Osteoblast (primary cell): ENCODE measurements at regions not wholly inside any gene's neighbourhood (a gene's known extent, or its start where the extent isn't known, plus 50 kb on each side); places are given as distances from the start of the nearest gene placed in this dataset.

Experiments
- DNase-seq: peaks from one replicate; pipeline ENCODE4 v3.0.0; 2011; ENCODE audit warnings: low spot score, mixed read lengths; ENCODE audit not compliant: insufficient read length; ENCODE audit errors: missing footprints
- H2AFZ ChIP-seq: 2 replicates; pipeline ENCODE4 v1.6.0; 2011; ENCODE audit warnings: mild to moderate bottlenecking, low read length
- H3K27ac ChIP-seq: 2 replicates; pipeline ENCODE4 v1.5.1; 2011; ENCODE audit warnings: mild to moderate bottlenecking, low read depth, low read length, moderate library complexity
- H3K27me3 ChIP-seq: 2 replicates; pipeline ENCODE4 v1.6.0; 2012; ENCODE audit warnings: mild to moderate bottlenecking, control low read depth, inconsistent platforms, low read length, moderate library complexity; ENCODE audit not compliant: insufficient read depth
- H3K36me3 ChIP-seq: 2 replicates; pipeline ENCODE4 v1.5.1; 2011; ENCODE audit warnings: mild to moderate bottlenecking, low read length, control low read depth, moderate library complexity; ENCODE audit not compliant: insufficient read depth
- H3K4me1 ChIP-seq: 2 replicates; pipeline ENCODE4 v1.5.1; 2011; ENCODE audit warnings: mild to moderate bottlenecking, low read length, control low read depth, moderate library complexity; ENCODE audit not compliant: insufficient read depth
- H3K4me2 ChIP-seq: 2 replicates; pipeline ENCODE4 v1.6.0; 2011; ENCODE audit warnings: mild to moderate bottlenecking, low read length; ENCODE audit not compliant: insufficient read depth
- H3K4me3 ChIP-seq: fragments of 200-600 bp; sonication (generic); 3 replicates; pipeline ENCODE4 v1.5.1; 2012; ENCODE audit warnings: mild to moderate bottlenecking, low read length, inconsistent platforms; ENCODE audit not compliant: insufficient read depth
- H3K79me2 ChIP-seq: 2 replicates; pipeline ENCODE4 v1.6.0; 2012; ENCODE audit warnings: mild to moderate bottlenecking, low read length, control low read depth, inconsistent platforms; ENCODE audit not compliant: insufficient read depth
- H3K9me3 ChIP-seq: 2 replicates; pipeline ENCODE4 v1.5.1; 2011; ENCODE audit warnings: low read depth, low read length, control low read depth
- H4K20me1 ChIP-seq: 2 replicates; pipeline ENCODE4 v1.6.0; 2012; ENCODE audit warnings: mild to moderate bottlenecking, low read length, control low read depth; ENCODE audit not compliant: insufficient read depth
- TF ChIP-seq, protein P1 (sequence below): IDR thresholded peaks from 2 replicates; pipeline ENCODE4 v1.5.1; 2011; ENCODE audit warnings: mild to moderate bottlenecking, low read depth, low read length, moderate library complexity; ENCODE audit errors: extremely low read depth

DNA sequence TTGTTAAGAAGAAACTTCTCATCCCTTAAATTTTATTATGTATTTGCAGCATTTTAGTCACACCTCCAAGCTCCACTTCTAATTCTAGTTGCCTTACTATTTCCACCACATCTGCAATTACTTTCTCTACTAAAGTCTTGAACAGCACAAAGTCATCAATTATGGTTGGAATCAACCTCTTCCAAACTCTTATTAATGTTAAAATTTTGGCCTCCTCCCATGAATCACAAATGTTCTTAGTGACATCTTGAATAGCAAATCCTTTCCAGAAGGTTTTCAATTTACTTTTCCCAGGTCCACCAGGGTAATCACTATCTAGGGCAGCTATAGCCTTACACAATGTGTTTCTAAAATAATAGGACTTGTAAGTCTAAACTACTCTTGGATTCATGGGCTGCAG, 126.3 kb upstream of the POM121L12 start:
- H3K9me3 ChIP-seq: peaks cover 5% of the 10 kb centered on the region
- H3K27ac ChIP-seq: no peak overlapping the region
- no peak overlapping the region for H3K4me2 ChIP-seq
- no peak overlapping the region for H2AFZ ChIP-seq
- no peaks in the 10 kb centered on the region for H4K20me1 ChIP-seq
- no peak overlapping the region for H3K4me3 ChIP-seq
- TF ChIP-seq, protein P1, sequence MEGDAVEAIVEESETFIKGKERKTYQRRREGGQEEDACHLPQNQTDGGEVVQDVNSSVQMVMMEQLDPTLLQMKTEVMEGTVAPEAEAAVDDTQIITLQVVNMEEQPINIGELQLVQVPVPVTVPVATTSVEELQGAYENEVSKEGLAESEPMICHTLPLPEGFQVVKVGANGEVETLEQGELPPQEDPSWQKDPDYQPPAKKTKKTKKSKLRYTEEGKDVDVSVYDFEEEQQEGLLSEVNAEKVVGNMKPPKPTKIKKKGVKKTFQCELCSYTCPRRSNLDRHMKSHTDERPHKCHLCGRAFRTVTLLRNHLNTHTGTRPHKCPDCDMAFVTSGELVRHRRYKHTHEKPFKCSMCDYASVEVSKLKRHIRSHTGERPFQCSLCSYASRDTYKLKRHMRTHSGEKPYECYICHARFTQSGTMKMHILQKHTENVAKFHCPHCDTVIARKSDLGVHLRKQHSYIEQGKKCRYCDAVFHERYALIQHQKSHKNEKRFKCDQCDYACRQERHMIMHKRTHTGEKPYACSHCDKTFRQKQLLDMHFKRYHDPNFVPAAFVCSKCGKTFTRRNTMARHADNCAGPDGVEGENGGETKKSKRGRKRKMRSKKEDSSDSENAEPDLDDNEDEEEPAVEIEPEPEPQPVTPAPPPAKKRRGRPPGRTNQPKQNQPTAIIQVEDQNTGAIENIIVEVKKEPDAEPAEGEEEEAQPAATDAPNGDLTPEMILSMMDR: no peak
- H3K36me3 ChIP-seq: no peaks in the 10 kb centered on the region
- H3K4me1 ChIP-seq: no peaks in the 10 kb centered on the region
- DNase-seq: no peak
- H3K79me2 ChIP-seq: no peaks in the 10 kb centered on the region
- no peaks in the 10 kb centered on the region for H3K27me3 ChIP-seq

DNA sequence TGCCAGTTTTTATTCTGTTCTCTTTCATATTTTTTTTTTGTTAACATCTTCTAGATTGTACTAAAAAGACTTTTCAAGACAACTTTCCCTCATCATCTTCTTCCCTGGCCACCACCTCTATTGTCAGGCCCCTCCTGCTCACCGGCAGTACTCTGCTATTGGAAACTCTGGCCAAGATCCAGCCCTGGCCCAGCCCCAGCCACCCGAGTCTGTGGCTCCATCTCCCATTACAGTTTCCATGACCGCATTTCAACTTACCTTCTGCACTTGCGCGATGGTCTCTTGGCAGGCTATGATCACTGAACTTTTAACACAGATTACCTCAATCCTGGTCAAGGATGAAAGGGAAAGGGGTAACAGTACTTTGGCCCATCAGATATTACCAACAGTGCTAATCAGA, 137.7 kb upstream of the POM121L12 start:
- peak; percentile 13 for DNase-seq
- H3K4me3 ChIP-seq: no peak overlapping the region
- TF ChIP-seq, protein P1: no peak

DNA sequence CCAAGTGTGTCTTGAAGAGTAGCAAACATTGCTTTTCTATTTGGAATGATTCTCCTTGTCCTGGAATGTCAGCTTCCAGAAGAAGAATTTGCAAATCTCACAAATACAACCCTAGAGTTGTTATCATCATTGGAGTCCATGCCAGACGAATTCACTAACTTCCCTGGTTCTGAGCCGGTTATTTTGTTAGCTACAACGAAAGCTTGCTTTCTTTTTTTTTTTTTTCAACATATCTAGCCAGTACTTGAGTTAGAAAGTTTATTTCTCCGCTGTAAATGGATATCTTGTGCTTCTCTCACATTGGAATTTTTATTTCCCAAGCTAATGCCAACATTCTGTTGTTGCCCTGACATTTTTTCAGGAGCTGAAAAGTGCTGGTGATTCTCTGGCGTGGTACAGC, 138.1 kb upstream of the POM121L12 start:
- Histone ChIP-seq H3K9me3 (no peaks in the 10 kb centered on the region), H2AFZ (no peak overlapping the region), H3K4me3 (no peak overlapping the region), H3K4me1 (no peaks in the 10 kb centered on the region), H4K20me1 (no peaks in the 10 kb centered on the region), H3K27ac (no peak overlapping the region), H3K79me2 (no peaks in the 10 kb centered on the region), H3K36me3 (no peaks in the 10 kb centered on the region), H3K27me3 (no peaks in the 10 kb centered on the region), H3K4me2 (no peak overlapping the region)
- DNase-seq: no peak
- TF ChIP-seq, protein P1: no peak

More for the DNA sequence above, 137.7 kb upstream of the POM121L12 start:
- Histone ChIP-seq H3K9me3 (no peaks in the 10 kb centered on the region), H3K79me2 (no peaks in the 10 kb centered on the region), H3K27ac (no peak overlapping the region), H2AFZ (no peak overlapping the region), H3K4me2 (no peak overlapping the region), H3K36me3 (no peaks in the 10 kb centered on the region), H4K20me1 (no peaks in the 10 kb centered on the region), H3K27me3 (no peaks in the 10 kb centered on the region), H3K4me1 (no peaks in the 10 kb centered on the region)

DNA sequence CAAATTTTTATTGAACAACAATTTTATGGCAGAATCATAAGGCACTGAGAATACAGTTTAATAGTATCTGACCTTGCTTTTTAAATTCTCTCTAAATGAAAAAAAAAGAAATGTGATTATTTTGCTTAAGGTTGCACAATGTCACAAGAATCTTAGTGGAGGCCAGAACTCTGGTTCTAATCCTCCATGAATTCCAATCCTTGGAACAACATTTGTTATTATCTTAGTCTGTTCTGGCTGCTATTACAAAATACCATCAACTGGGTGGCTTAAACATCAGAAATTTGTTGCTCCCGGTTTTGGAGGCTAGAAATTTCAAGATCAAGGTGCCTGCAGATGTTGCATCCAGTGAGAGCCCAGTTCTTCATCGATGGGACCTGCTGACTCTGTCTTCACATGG, 158.2 kb upstream of the POM121L12 start:
- no peak for DNase-seq
- no peak overlapping the region for H3K27ac ChIP-seq
- H3K79me2 ChIP-seq: no peaks in the 10 kb centered on the region
- TF ChIP-seq, protein P1: no peak
- no peak overlapping the region for H3K4me2 ChIP-seq
- H4K20me1 ChIP-seq: no peaks in the 10 kb centered on the region
- H3K4me3 ChIP-seq: no peak overlapping the region
- peaks cover 2% of the 10 kb centered on the region for H3K9me3 ChIP-seq
- H3K4me1 ChIP-seq: no peaks in the 10 kb centered on the region
- no peak overlapping the region for H2AFZ ChIP-seq
- no peaks in the 10 kb centered on the region for H3K36me3 ChIP-seq
- H3K27me3 ChIP-seq: no peaks in the 10 kb centered on the region
